PC-3 (cell line): ENCODE measurements at regions not wholly inside any gene's neighbourhood (a gene's known extent, or its start where the extent isn't known, plus 50 kb on each side); places are given as distances from the start of the nearest gene placed in this dataset.

Experiments used
- ATAC-seq: fragments of 200-7000 bp; cut with Tn5 transposase; 2 replicates; pipeline ENCODE4 v1.9.1; 2020; ENCODE audit warnings: mild to moderate bottlenecking, moderate library complexity
- BruUV-seq: library from RNA; stranded (reverse); fragments of 400-500 nt; replicated peaks from 2 replicates; lab custom pipeline; 2021; lab: Mats Ljungman, UMichigan
- CTCF ChIA-PET: fragments of 300-600 bp; sonication (Branson Sonifier 250); formaldehyde crosslinking; loops from one replicate; lab custom pipeline; 2022; ENCODE audit warnings: antibody characterized with exemption; lab: Charles Lee
- POLR2A ChIA-PET: fragments of 300-600 bp; sonication (Branson Sonifier 250); formaldehyde crosslinking; loops from one replicate; lab custom pipeline; 2022; ENCODE audit warnings: antibody characterized with exemption; ENCODE audit not compliant: unreplicated experiment; lab: Charles Lee
- DNase-seq: peaks from one replicate; pipeline ENCODE4 v3.0.0-alpha.2; 2015
- H2AFZ ChIP-seq: fragments of 300-600 bp; sonication (generic); 2 replicates; pipeline ENCODE4 v1.6.0; 2016; ENCODE audit warnings: antibody characterized with exemption, low read length
- H3F3A ChIP-seq: fragments of 300-600 bp; sonication (generic); one replicate; pipeline ENCODE4 v1.6.0; 2017; ENCODE audit warnings: antibody characterized with exemption, low read length, control low read depth, mild to moderate bottlenecking; ENCODE audit not compliant: unreplicated experiment
- H3K27ac ChIP-seq: fragments of 300-600 bp; sonication (generic); 2 replicates; pipeline ENCODE4 v1.5.1; 2016; ENCODE audit warnings: mild to moderate bottlenecking, low read length
- H3K27me3 ChIP-seq: fragments of 300-600 bp; sonication (generic); 2 replicates; pipeline ENCODE4 v1.6.1; 2016; ENCODE audit warnings: low read length, mixed read lengths
- H3K36me3 ChIP-seq: fragments of 300-600 bp; sonication (generic); 2 replicates; pipeline ENCODE4 v1.6.1; 2016; ENCODE audit warnings: low read depth, mixed run types, low read length, mixed read lengths
- H3K4me1 ChIP-seq: fragments of 300-600 bp; sonication (generic); 2 replicates; pipeline ENCODE4 v1.5.1; 2016; ENCODE audit warnings: low read length; ENCODE audit not compliant: insufficient read depth
- H3K4me2 ChIP-seq: fragments of 300-600 bp; sonication (generic); 2 replicates; pipeline ENCODE4 v1.6.0; 2016; ENCODE audit warnings: low read length
- H3K4me3 ChIP-seq: fragments of 300-600 bp; sonication (generic); 2 replicates; pipeline ENCODE4 v1.5.1; 2016; ENCODE audit warnings: mild to moderate bottlenecking, low read length, mixed read lengths
- H3K79me2 ChIP-seq: fragments of 300-600 bp; sonication (generic); 2 replicates; pipeline ENCODE4 v1.6.1; 2017; ENCODE audit warnings: low read length, mixed read lengths
- H3K9ac ChIP-seq: fragments of 300-600 bp; sonication (generic); 2 replicates; pipeline ENCODE4 v1.6.0; 2016; ENCODE audit warnings: mild to moderate bottlenecking, low read length
- H3K9me2 ChIP-seq: fragments of 300-600 bp; sonication (generic); replicated peaks from 2 replicates; pipeline ENCODE4 v1.6.1; 2016; ENCODE audit warnings: mixed run types, low read length, mixed read lengths
- H3K9me3 ChIP-seq: fragments of 300-600 bp; sonication (generic); 2 replicates; pipeline ENCODE4 v1.6.1; 2016; ENCODE audit warnings: low read length, mixed read lengths
- H4K20me1 ChIP-seq: fragments of 300-600 bp; sonication (generic); 2 replicates; pipeline ENCODE4 v1.6.1; 2016; ENCODE audit warnings: low read length, mixed read lengths
- EZH2 ChIP-seq: fragments of 300-600 bp; sonication (generic); IDR thresholded peaks from one replicate; pipeline ENCODE4 v1.6.1; 2017; ENCODE audit warnings: antibody characterized with exemption, mild to moderate bottlenecking, low read length; ENCODE audit not compliant: unreplicated experiment
- EZH2phosphoT487 ChIP-seq: fragments of 300-600 bp; sonication (generic); IDR thresholded peaks from 2 replicates; pipeline ENCODE4 v1.6.1; 2018; ENCODE audit warnings: mild to moderate bottlenecking, antibody characterized with exemption, low read length, borderline replicate concordance
- intact Hi-C: fragments of 100-400 bp; cut with micrococcal nuclease; formaldehyde crosslinking; loops from 2 replicates; pipeline ENCODE4 v1.9.0; 2023
- TF ChIP-seq, protein P1 (sequence below): fragments of 300-600 bp; sonication (generic); conservative IDR thresholded peaks from 2 replicates; pipeline ENCODE4 v1.5.1; 2017; ENCODE audit warnings: antibody characterized with exemption, low read depth, mild to moderate bottlenecking, low read length

DNA sequence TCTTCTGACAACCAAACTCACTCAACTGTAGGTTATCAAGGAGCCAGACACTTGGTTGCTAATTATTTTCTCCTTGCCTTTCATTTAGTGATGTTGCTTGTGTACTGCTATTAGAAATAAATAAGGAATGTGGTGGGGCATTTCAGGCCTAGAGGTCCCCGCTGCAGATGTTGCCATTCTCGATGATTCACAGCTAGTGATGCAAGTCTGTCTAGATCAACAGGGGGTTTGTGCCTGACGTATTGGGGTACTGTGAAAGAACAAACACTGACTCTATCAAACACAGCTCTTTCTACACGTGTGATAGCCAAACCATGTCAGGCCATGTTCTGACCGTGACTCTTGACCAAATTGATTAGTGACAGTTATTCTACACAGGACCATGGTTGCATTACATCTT is 144.7 kb downstream of the OSTF1 start:
- Histone ChIP-seq H3K9me2 (no peaks in the 10 kb centered on the region), H3F3A (no peaks in the 10 kb centered on the region), H3K36me3 (no peaks in the 10 kb centered on the region), H3K9me3 (no peaks in the 10 kb centered on the region), H3K27me3 (no peaks in the 10 kb centered on the region), H3K9ac (no peak overlapping the region), H3K4me3 (no peak overlapping the region), H3K27ac (no peak overlapping the region), H2AFZ (no peak overlapping the region), H3K4me2 (no peak overlapping the region), H4K20me1 (no peaks in the 10 kb centered on the region), H3K4me1 (peaks cover 12% of the 10 kb centered on the region), H3K79me2 (no peaks in the 10 kb centered on the region)
- no peak for DNase-seq
- ChIA-PET POLR2A (no interaction called here), CTCF (no interaction called here)
- BruUV-seq, result no TSS peak
- no peak for TF ChIP-seq EZH2phosphoT487
- TF ChIP-seq EZH2, result no peak
- TF ChIP-seq, protein P1, sequence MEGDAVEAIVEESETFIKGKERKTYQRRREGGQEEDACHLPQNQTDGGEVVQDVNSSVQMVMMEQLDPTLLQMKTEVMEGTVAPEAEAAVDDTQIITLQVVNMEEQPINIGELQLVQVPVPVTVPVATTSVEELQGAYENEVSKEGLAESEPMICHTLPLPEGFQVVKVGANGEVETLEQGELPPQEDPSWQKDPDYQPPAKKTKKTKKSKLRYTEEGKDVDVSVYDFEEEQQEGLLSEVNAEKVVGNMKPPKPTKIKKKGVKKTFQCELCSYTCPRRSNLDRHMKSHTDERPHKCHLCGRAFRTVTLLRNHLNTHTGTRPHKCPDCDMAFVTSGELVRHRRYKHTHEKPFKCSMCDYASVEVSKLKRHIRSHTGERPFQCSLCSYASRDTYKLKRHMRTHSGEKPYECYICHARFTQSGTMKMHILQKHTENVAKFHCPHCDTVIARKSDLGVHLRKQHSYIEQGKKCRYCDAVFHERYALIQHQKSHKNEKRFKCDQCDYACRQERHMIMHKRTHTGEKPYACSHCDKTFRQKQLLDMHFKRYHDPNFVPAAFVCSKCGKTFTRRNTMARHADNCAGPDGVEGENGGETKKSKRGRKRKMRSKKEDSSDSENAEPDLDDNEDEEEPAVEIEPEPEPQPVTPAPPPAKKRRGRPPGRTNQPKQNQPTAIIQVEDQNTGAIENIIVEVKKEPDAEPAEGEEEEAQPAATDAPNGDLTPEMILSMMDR, result no peak
- intact Hi-C loops, result no loop called here
- no peak for ATAC-seq

DNA sequence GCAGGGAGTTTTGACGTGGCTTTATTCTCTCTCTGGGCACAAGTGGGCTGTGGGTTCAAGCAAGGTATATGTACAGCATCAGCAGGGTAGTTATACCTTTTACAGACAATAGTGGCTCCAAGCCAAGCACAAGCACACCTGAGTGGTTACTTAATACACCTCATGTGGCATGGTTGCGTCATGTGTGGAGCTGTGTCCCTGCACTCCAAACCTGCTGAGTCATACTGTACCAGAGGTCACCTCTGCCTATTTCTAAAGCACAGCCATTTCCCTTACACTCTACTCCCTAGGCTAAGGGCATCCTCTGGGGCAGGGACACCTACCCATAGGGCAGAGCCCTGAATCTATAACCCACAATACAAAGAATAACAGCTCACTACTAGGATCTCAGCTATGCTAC is 147.3 kb downstream of the OSTF1 start:
- POLR2A ChIA-PET, result no interaction called here
- no peaks in the 10 kb centered on the region for H3F3A ChIP-seq
- CTCF ChIA-PET, result no interaction called here

More for the DNA sequence above, 147.3 kb downstream of the OSTF1 start:
- H3K27ac ChIP-seq, result no peak overlapping the region
- H4K20me1 ChIP-seq, result no peaks in the 10 kb centered on the region
- intact Hi-C loops, result no loop called here
- no TSS peak for BruUV-seq
- DNase-seq (peak; percentile 38), ATAC-seq (no peak)
- no peaks in the 10 kb centered on the region for H3K9me3 ChIP-seq
- H3K9me2 ChIP-seq, result no peaks in the 10 kb centered on the region
- H3K4me3 ChIP-seq, result no peak overlapping the region
- H3K4me2 ChIP-seq, result no peak overlapping the region
- no peaks in the 10 kb centered on the region for H3K79me2 ChIP-seq
- no peak overlapping the region for H2AFZ ChIP-seq
- no peaks in the 10 kb centered on the region for H3K27me3 ChIP-seq
- no peaks in the 10 kb centered on the region; the same call in 1 of the 2 replicates for H3K4me1 ChIP-seq
- no peak overlapping the region for H3K9ac ChIP-seq
- no peak for TF ChIP-seq EZH2
- TF ChIP-seq EZH2phosphoT487, result no peak
- TF ChIP-seq, protein P1, result no peak
- H3K36me3 ChIP-seq, result no peaks in the 10 kb centered on the region
